Skeletal muscle tissue (tissue), 3 donors: ENCODE measurements at regions not wholly inside any gene's neighbourhood (a gene's known extent, or its start where the extent isn't known, plus 50 kb on each side); places are given as distances from the start of the nearest gene placed in this dataset.

ENCODE experiments used
- H3K27ac ChIP-seq: one replicate; pipeline ENCODE4 v1.7.0; 2013; ENCODE audit warnings: mild to moderate bottlenecking, low read depth, low read length, inconsistent platforms
- H3K27me3 ChIP-seq, 3 donors: one replicate each; pipeline ENCODE4 v1.7.0; 2013; ENCODE audit warnings: low read length in 3 of 3; ENCODE audit not compliant: control insufficient read depth in 3 of 3, insufficient read depth in 3 of 3
- H3K36me3 ChIP-seq, 3 donors: one replicate each; pipeline ENCODE4 v1.7.0; 2013; ENCODE audit warnings: low read length in 3 of 3; ENCODE audit not compliant: control insufficient read depth in 3 of 3, insufficient read depth in 3 of 3
- H3K4me1 ChIP-seq, 3 donors: one replicate each; pipeline ENCODE4 v1.7.0; 2013; ENCODE audit warnings: low read length in 3 of 3, mild to moderate bottlenecking in 3 of 3; ENCODE audit not compliant: control insufficient read depth in 3 of 3, insufficient read depth in 3 of 3
- H3K4me3 ChIP-seq, 3 donors: one replicate each; pipeline ENCODE4 v1.7.0; 2013; ENCODE audit warnings: low read length in 3 of 3
- H3K9ac ChIP-seq, 3 donors: one replicate each; pipeline ENCODE4 v1.7.0; 2013; ENCODE audit warnings: low read length in 3 of 3, mild to moderate bottlenecking in 3 of 3, moderate library complexity in 2 of 3, low read depth in 1 of 3
- H3K9me3 ChIP-seq, 3 donors: one replicate each; pipeline ENCODE4 v1.7.0; 2013; ENCODE audit warnings: low read length in 3 of 3; ENCODE audit not compliant: control insufficient read depth in 3 of 3
- donor health status: Osteomylitis.

- H3K36me3 ChIP-seq, result no peaks in the 10 kb centered on the region
- no peaks in the 10 kb centered on the region for H3K9me3 ChIP-seq
- no peaks in the 10 kb centered on the region for H3K4me1 ChIP-seq
- no peaks in the 10 kb centered on the region for H3K27me3 ChIP-seq
- no peak overlapping the region for H3K9ac ChIP-seq
- no peak overlapping the region for H3K27ac ChIP-seq
- no peak overlapping the region for H3K4me3 ChIP-seq
Measured at GRCh38 chr2:225937625-225938187, 538.2 kb downstream of the NYAP2 start.

GRCh38 chr2:225932811-225933413 is 533.4 kb downstream of the NYAP2 start:
- H3K27me3 ChIP-seq, result no peaks in the 10 kb centered on the region

GRCh38 chr2:225930687-225931086 is 531.2 kb downstream of the NYAP2 start:
- H3K27ac ChIP-seq, result no peak overlapping the region
- H3K4me1 ChIP-seq, result no peaks in the 10 kb centered on the region
- H3K36me3 ChIP-seq, result no peaks in the 10 kb centered on the region
- no peaks in the 10 kb centered on the region for H3K9me3 ChIP-seq
- no peak overlapping the region for H3K4me3 ChIP-seq
- H3K27me3 ChIP-seq, result no peaks in the 10 kb centered on the region
- H3K9ac ChIP-seq, result no peak overlapping the region

More at GRCh38 chr2:225932811-225933413, 533.4 kb downstream of the NYAP2 start:
- Histone ChIP-seq H3K27ac (no peak overlapping the region), H3K4me1 (no peaks in the 10 kb centered on the region), H3K9ac (no peak overlapping the region), H3K4me3 (no peak overlapping the region), H3K9me3 (no peaks in the 10 kb centered on the region), H3K36me3 (no peaks in the 10 kb centered on the region)

- Histone ChIP-seq H3K9me3 (peaks cover 0 to 3% (median 1%) of the 10 kb centered on the region in 3 donors), H3K4me3 (no peak overlapping the region), H3K27ac (no peak overlapping the region), H3K4me1 (no peaks in the 10 kb centered on the region), H3K9ac (no peak overlapping the region), H3K27me3 (no peaks in the 10 kb centered on the region), H3K36me3 (no peaks in the 10 kb centered on the region)
Measured at GRCh38 chr2:225920621-225921220, 521.2 kb downstream of the NYAP2 start.

- Histone ChIP-seq H3K4me3 (no peak overlapping the region), H3K9ac (no peak overlapping the region), H3K9me3 (peaks cover 0 to 3% (median 1%) of the 10 kb centered on the region in 3 donors), H3K27me3 (no peaks in the 10 kb centered on the region), H3K4me1 (no peaks in the 10 kb centered on the region), H3K36me3 (no peaks in the 10 kb centered on the region), H3K27ac (no peak overlapping the region)
Measured at GRCh38 chr2:225916692-225917091, 517.2 kb downstream of the NYAP2 start.

- Histone ChIP-seq H3K4me1 (no peaks in the 10 kb centered on the region), H3K9ac (no peak overlapping the region)
Measured at GRCh38 chr2:225911019-225911418, 511.5 kb downstream of the NYAP2 start.

GRCh38 chr2:225895126-225895525 is 495.6 kb downstream of the NYAP2 start:
- no peaks in the 10 kb centered on the region for H3K27me3 ChIP-seq
- H3K27ac ChIP-seq, result no peak overlapping the region
- no peak overlapping the region for H3K9ac ChIP-seq
- no peaks in the 10 kb centered on the region for H3K9me3 ChIP-seq
- no peak overlapping the region for H3K4me3 ChIP-seq
- no peaks in the 10 kb centered on the region for H3K36me3 ChIP-seq
- peaks cover 0 to 5% (median 3%) of the 10 kb centered on the region in 3 donors for H3K4me1 ChIP-seq

More at GRCh38 chr2:225911019-225911418, 511.5 kb downstream of the NYAP2 start:
- Histone ChIP-seq H3K27ac (no peak overlapping the region), H3K4me3 (no peak overlapping the region), H3K27me3 (no peaks in the 10 kb centered on the region), H3K9me3 (no peaks in the 10 kb centered on the region), H3K36me3 (no peaks in the 10 kb centered on the region)

GRCh38 chr2:225894236-225894980 is 494.9 kb downstream of the NYAP2 start:
- Histone ChIP-seq H3K27ac (no peak overlapping the region), H3K9ac (no peak overlapping the region)

GRCh38 chr2:225893151-225893550 is 493.6 kb downstream of the NYAP2 start:
- no peaks in the 10 kb centered on the region for H3K9me3 ChIP-seq
- no peaks in the 10 kb centered on the region for H3K36me3 ChIP-seq
- H3K27me3 ChIP-seq, result no peaks in the 10 kb centered on the region
- H3K4me3 ChIP-seq, result no peak overlapping the region
- H3K4me1 ChIP-seq, result peaks cover 0 to 7% (median 5%) of the 10 kb centered on the region in 3 donors
- no peak overlapping the region for H3K27ac ChIP-seq
- no peak overlapping the region for H3K9ac ChIP-seq

More at GRCh38 chr2:225894236-225894980, 494.9 kb downstream of the NYAP2 start:
- Histone ChIP-seq H3K36me3 (no peaks in the 10 kb centered on the region), H3K4me3 (no peak overlapping the region), H3K27me3 (no peaks in the 10 kb centered on the region), H3K9me3 (no peaks in the 10 kb centered on the region), H3K4me1 (peaks cover 0 to 6% (median 5%) of the 10 kb centered on the region in 3 donors)

GRCh38 chr2:225891771-225892170 is 492.3 kb downstream of the NYAP2 start:
- Histone ChIP-seq H3K27me3 (no peaks in the 10 kb centered on the region), H3K36me3 (no peaks in the 10 kb centered on the region), H3K9me3 (no peaks in the 10 kb centered on the region), H3K9ac (no peak overlapping the region), H3K4me1 (peaks cover 0 to 7% (median 5%) of the 10 kb centered on the region in 3 donors), H3K4me3 (no peak overlapping the region), H3K27ac (no peak overlapping the region)
